DOHH2 (cell line): ENCODE measurements at regions not wholly inside any gene's neighbourhood (a gene's known extent, or its start where the extent isn't known, plus 50 kb on each side); places are given as distances from the start of the nearest gene placed in this dataset.
"Not testable (repeated sequence)": the region's sequence is repeated elsewhere in the genome, so short reads cannot be mapped to it uniquely, and the experiment has no call there.

Experiments
- H3F3A ChIP-seq: fragments of 200-600 bp; sonication (generic), shearing (Covaris generic); 2 replicates; pipeline ENCODE4 v1.6.0; 2016; ENCODE audit warnings: antibody characterized with exemption, mild to moderate bottlenecking; ENCODE audit not compliant: control insufficient read depth, insufficient read depth
- H3K27ac ChIP-seq: fragments of 200-600 bp; sonication (generic); 2 replicates; pipeline ENCODE4 v1.5.1; 2014; ENCODE audit warnings: low read depth, mild to moderate bottlenecking, low read length, moderate library complexity
- H3K27me3 ChIP-seq: fragments of 200-600 bp; sonication (generic); 2 replicates; pipeline ENCODE4 v1.6.1; 2014; ENCODE audit warnings: mild to moderate bottlenecking, low read length, mixed read lengths; ENCODE audit not compliant: control insufficient read depth
- H3K36me3 ChIP-seq: fragments of 200-600 bp; sonication (generic); 2 replicates; pipeline ENCODE4 v1.6.1; 2014; ENCODE audit warnings: mild to moderate bottlenecking, low read length, moderate library complexity, mixed read lengths; ENCODE audit not compliant: control insufficient read depth
- H3K4me1 ChIP-seq: fragments of 200-600 bp; sonication (generic); 2 replicates; pipeline ENCODE4 v1.6.1; 2014; ENCODE audit warnings: mild to moderate bottlenecking, low read length, mixed read lengths; ENCODE audit not compliant: control insufficient read depth
- H3K4me2 ChIP-seq: fragments of 200-600 bp; sonication (generic); 2 replicates; pipeline ENCODE4 v1.6.0; 2014; ENCODE audit warnings: mild to moderate bottlenecking, low read length, moderate library complexity
- H3K4me3 ChIP-seq: fragments of 200-600 bp; sonication (generic); 2 replicates; pipeline ENCODE4 v1.5.1; 2014; ENCODE audit warnings: mild to moderate bottlenecking, low read length, mixed read lengths
- H3K79me2 ChIP-seq: fragments of 200-600 bp; sonication (generic); 2 replicates; pipeline ENCODE4 v1.6.1; 2014; ENCODE audit warnings: mild to moderate bottlenecking, low read length, mixed read lengths; ENCODE audit not compliant: control insufficient read depth
- H3K9me2 ChIP-seq: fragments of 200-600 bp; sonication (generic); replicated peaks from 2 replicates; pipeline ENCODE4 v1.6.1; 2014; ENCODE audit warnings: mild to moderate bottlenecking, low read length, mixed read lengths; ENCODE audit not compliant: control insufficient read depth
- H3K9me3 ChIP-seq: fragments of 200-600 bp; sonication (generic); 2 replicates; pipeline ENCODE4 v1.6.1; 2014; ENCODE audit warnings: antibody characterized with exemption, low read length, mixed read lengths; ENCODE audit not compliant: control insufficient read depth, insufficient read depth
- H4K20me1 ChIP-seq: fragments of 200-600 bp; sonication (generic); 2 replicates; pipeline ENCODE4 v1.6.0; 2014; ENCODE audit warnings: low read depth, mild to moderate bottlenecking, antibody characterized with exemption, low read length, moderate library complexity; ENCODE audit not compliant: control insufficient read depth, insufficient read depth
- CTCF ChIP-seq: fragments of 200-600 bp; sonication (generic); IDR thresholded peaks from one replicate; pipeline ENCODE4 v1.5.1; 2014; ENCODE audit warnings: antibody characterized with exemption, mild to moderate bottlenecking, low read depth, low read length; ENCODE audit not compliant: poor library complexity, severe bottlenecking
- EZH2phosphoT487 ChIP-seq: fragments of 200-600 bp; sonication (generic); IDR thresholded peaks from 2 replicates; pipeline ENCODE4 v1.6.1; 2017; ENCODE audit warnings: borderline replicate concordance, mild to moderate bottlenecking, antibody characterized with exemption, low read length, moderate library complexity, mixed read lengths

GRCh38 chr4:53704329-53704728 lies 113.0 kb upstream of the LNX1 start:
- peaks cover 68% of the 10 kb centered on the region for H3K4me1 ChIP-seq
- no peaks in the 10 kb centered on the region for H4K20me1 ChIP-seq
- H3K27ac ChIP-seq: no peak overlapping the region

DNA sequence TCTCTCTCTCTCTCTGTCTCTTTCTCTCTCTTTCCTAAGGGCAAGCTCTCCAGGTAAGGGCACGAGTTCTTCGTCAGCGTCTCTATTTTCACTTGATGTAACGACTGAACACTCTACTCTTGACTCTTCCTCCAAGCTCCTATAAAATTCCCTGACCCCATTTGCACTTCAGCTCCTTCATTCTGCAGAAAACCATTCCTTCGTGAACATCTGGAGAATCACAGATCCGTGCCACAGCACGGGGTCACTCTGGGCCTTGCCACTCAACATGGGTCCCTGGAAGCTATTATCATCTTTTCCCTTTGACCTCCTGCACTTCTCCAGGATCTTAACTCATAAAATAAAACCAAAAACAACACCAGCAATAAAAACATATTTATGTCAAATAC lies 112.0 kb upstream of the LNX1 start:
- Histone ChIP-seq H3K9me2 (no peaks in the 10 kb centered on the region), H3K9me3 (no peaks in the 10 kb centered on the region), H4K20me1 (no peaks in the 10 kb centered on the region), H3K4me3 (peak overlapping the region; percentile 64), H3K79me2 (no peaks in the 10 kb centered on the region), H3K4me1 (peaks cover 68% of the 10 kb centered on the region), H3K4me2 (peak overlapping the region; percentile 83), H3K27me3 (no peaks in the 10 kb centered on the region), H3K36me3 (no peaks in the 10 kb centered on the region), H3F3A (no peaks in the 10 kb centered on the region; the same call in 1 of the 2 replicates), H3K27ac (peak overlapping the region; percentile 41)
- TF ChIP-seq CTCF (no peak), EZH2phosphoT487 (no peak)

More at GRCh38 chr4:53704329-53704728, 113.0 kb upstream of the LNX1 start:
- H3K4me2 ChIP-seq: no peak overlapping the region; the same call in 1 of the 2 replicates
- no peaks in the 10 kb centered on the region for H3K79me2 ChIP-seq
- no peak overlapping the region for H3K4me3 ChIP-seq
- TF ChIP-seq EZH2phosphoT487 (no peak), CTCF (no peak)
- no peaks in the 10 kb centered on the region for H3K9me2 ChIP-seq
- no peaks in the 10 kb centered on the region; the same call in 1 of the 2 replicates for H3F3A ChIP-seq
- H3K9me3 ChIP-seq: no peaks in the 10 kb centered on the region
- H3K27me3 ChIP-seq: no peaks in the 10 kb centered on the region
- H3K36me3 ChIP-seq: no peaks in the 10 kb centered on the region

DNA sequence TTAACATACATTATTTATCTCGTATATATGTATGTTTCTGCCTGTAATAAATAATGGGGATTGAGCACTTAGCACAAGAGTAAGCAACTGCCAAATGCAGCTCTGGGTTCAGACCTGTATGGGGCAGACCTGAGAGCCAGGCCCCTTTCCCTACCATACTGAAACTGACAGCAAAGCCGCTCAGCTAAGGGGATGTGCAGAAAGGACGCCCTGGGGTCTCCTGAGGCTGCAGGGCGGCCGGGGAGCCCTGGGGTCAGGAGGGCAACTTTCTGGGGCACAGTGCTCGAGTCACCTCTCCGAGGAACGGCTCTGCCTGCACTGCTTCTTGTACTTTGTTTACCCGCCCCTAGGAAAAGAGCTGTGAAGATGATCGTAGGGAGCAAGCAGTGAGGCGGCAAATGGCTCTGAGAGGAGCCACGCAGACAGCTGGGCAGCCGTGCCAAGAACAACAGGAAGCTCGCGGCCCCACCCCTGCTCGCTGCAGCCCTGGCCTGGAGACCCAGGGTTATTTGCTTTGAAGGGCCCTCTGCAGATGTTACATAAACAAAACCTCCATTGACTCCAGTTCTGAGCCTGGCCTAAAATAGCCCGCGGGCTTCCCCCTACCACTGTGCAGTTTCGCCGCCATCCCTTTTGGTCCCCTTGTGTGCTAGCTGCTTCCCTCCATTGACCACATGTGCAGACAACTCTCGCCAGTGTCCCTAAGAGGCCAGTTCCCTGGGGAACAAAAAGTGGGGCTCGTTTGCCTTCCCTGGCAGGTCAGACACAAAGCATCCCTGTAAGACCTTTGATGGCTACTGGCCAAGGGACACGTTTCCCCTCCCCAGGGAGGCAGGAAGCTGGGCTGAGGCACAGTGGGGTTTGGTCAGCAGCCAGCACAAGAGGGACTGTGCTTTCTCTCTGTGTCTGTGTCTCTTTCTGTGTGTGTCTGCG lies 111.3 kb upstream of the LNX1 start:
- TF ChIP-seq EZH2phosphoT487 (no peak), CTCF (peak; percentile 31)
- Histone ChIP-seq H3K4me2 (peak overlapping the region; percentile 83), H3F3A (no peaks in the 10 kb centered on the region; the same call in 1 of the 2 replicates), H3K9me2 (no peaks in the 10 kb centered on the region), H3K4me1 (peaks cover 63% of the 10 kb centered on the region), H3K36me3 (no peaks in the 10 kb centered on the region), H3K4me3 (peak overlapping the region; percentile 64), H3K27me3 (no peaks in the 10 kb centered on the region), H3K27ac (peak overlapping the region; percentile 41), H4K20me1 (no peaks in the 10 kb centered on the region), H3K9me3 (no peaks in the 10 kb centered on the region), H3K79me2 (no peaks in the 10 kb centered on the region)

- H3K27ac ChIP-seq, H3K9me3 ChIP-seq, H3K36me3 ChIP-seq, H3K9me2 ChIP-seq, H3K4me2 ChIP-seq, H3K79me2 ChIP-seq, H3K4me3 ChIP-seq, H4K20me1 ChIP-seq, H3F3A ChIP-seq, H3K27me3 ChIP-seq: not testable (repeated sequence)
- peaks cover 58% of the 10 kb centered on the region for H3K4me1 ChIP-seq
Observed at GRCh38 chr4:53701260-53701659, 110.0 kb upstream of the LNX1 start.

GRCh38 chr4:53699310-53699709 lies 108.0 kb upstream of the LNX1 start:
- H3K9me3 ChIP-seq, H4K20me1 ChIP-seq, H3K4me2 ChIP-seq, H3F3A ChIP-seq, H3K79me2 ChIP-seq, H3K9me2 ChIP-seq, H3K4me3 ChIP-seq, H3K27me3 ChIP-seq, H3K27ac ChIP-seq, H3K36me3 ChIP-seq: not testable (repeated sequence)
- H3K4me1 ChIP-seq: peaks cover 49% of the 10 kb centered on the region
